Brain microvascular endothelial cell (primary cell): ENCODE measurements at regions not wholly inside any gene's neighbourhood (a gene's known extent, or its start where the extent isn't known, plus 50 kb on each side); places are given as distances from the start of the nearest gene placed in this dataset.

Experiments used
- DNase-seq: peaks from one replicate; pipeline ENCODE4 v3.0.0-alpha.2; 2020
- H3K27ac ChIP-seq: fragments of 250-450 bp; sonication (Bioruptor Pico); 2 replicates; pipeline ENCODE4 v1.5.1; 2020; ENCODE audit warnings: mild to moderate bottlenecking, moderate library complexity
- H3K27me3 ChIP-seq: fragments of 250-450 bp; sonication (Bioruptor Pico); replicated peaks from 2 replicates; pipeline ENCODE4 v1.5.1; 2020; ENCODE audit warnings: mild to moderate bottlenecking
- H3K36me3 ChIP-seq: fragments of 250-450 bp; sonication (Bioruptor Pico); replicated peaks from 2 replicates; pipeline ENCODE4 v1.5.1; 2020; ENCODE audit warnings: mild to moderate bottlenecking
- H3K4me3 ChIP-seq: 2 replicates; pipeline ENCODE4 v1.5.1; 2011; ENCODE audit warnings: low read depth, mild to moderate bottlenecking, control low read depth, low read length, moderate library complexity
- CTCF ChIP-seq: IDR thresholded peaks from 2 replicates; pipeline ENCODE4 v1.5.1; 2011; ENCODE audit warnings: low read depth, mild to moderate bottlenecking, moderate library complexity, low read length, control low read depth, inconsistent platforms; ENCODE audit errors: missing control alignments
- in situ Hi-C: cut with HindIII; loops from 2 replicates; pipeline ENCODE4 v1.10.0; 2017; ENCODE audit warnings: low sequenced_read_pairs, low pct_ligation_motif_present

- Histone ChIP-seq H3K4me3 (no peak overlapping the region), H3K27ac (no peak overlapping the region), H3K36me3 (no peaks in the 10 kb centered on the region), H3K27me3 (no peaks in the 10 kb centered on the region)
- TF ChIP-seq CTCF: no peak
- no peak for DNase-seq
- in situ Hi-C loops: no loop called here
These were observed 351.1 kb downstream of the HAO1 start for GRCh38 chr20:7589164-7589563.

DNA sequence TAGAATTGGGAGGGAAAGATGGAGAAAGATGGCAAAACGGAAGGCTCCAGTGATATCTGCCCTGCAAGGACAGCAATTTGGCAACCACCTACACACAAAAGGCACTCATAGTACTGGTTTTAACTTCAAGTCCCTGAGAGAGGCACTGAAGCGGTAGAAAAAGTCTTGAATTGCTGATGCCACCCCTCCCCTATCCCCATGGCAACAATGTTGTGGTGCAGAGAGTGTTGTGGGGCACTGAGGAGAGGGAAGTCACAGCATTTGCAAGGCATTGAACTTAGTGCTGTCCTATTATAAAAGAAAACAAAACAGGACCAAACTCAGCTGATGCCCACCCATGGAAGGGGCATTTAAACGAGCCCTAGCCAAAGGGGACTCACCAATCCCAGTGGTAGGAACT, 343.7 kb downstream of the HAO1 start:
- no peak for DNase-seq

DNA sequence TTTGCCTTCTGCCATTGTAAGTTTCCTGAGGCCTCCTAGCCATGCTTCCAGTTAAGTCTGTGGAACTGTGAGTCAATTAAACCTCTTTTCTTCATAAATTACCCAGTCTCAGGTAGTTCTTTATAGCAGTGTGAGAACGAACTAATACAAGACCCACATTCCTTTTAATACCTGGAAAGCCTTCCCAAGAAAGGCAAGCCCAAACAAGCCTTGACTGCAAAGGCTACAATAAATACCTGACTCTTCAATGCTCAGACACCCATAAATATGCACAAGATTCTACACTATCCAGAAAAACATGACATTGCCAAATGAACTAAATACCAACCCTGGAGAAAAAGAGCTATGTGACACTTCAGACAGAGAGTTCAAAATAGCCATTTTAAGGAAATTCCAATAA, 338.8 kb downstream of the HAO1 start:
- no peaks in the 10 kb centered on the region for H3K27me3 ChIP-seq
- in situ Hi-C loops: no loop called here
- DNase-seq: no peak
- no peak for TF ChIP-seq CTCF
- no peak overlapping the region for H3K27ac ChIP-seq
- H3K36me3 ChIP-seq: no peaks in the 10 kb centered on the region
- no peak overlapping the region for H3K4me3 ChIP-seq

More for the DNA sequence above, 343.7 kb downstream of the HAO1 start:
- in situ Hi-C loops: no loop called here
- Histone ChIP-seq H3K27me3 (no peaks in the 10 kb centered on the region), H3K4me3 (no peak overlapping the region), H3K36me3 (no peaks in the 10 kb centered on the region), H3K27ac (no peak overlapping the region)
- no peak for TF ChIP-seq CTCF

- Histone ChIP-seq H3K27ac (no peak overlapping the region), H3K4me3 (no peak overlapping the region), H3K27me3 (no peaks in the 10 kb centered on the region), H3K36me3 (no peaks in the 10 kb centered on the region)
- in situ Hi-C loops: no loop called here
- DNase-seq: no peak
- TF ChIP-seq CTCF: no peak
These were observed 333.3 kb downstream of the HAO1 start for GRCh38 chr20:7606941-7607340.

DNA sequence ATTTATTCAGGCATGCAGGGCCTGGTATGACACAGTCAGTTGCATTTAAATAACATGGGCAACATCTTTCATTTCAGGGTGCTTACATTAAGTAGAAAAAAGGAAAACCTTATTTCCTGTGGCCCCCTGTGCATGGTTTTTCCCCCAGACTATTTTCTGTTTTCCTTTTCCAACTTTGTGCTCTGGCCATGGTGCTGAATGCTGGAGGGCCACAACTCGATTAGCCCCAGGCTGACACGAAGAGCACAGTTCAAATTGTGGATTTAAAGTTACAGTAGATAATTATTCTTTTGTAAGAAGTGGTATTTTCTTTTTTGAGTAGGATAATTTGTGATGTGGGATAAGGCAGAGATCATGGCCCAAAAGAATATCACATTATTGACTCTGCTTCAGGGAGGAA, 332.0 kb downstream of the HAO1 start:
- no peak for DNase-seq
- no peaks in the 10 kb centered on the region for H3K27me3 ChIP-seq
- no peak for TF ChIP-seq CTCF
- H3K36me3 ChIP-seq: no peaks in the 10 kb centered on the region
- in situ Hi-C loops: no loop called here
- no peak overlapping the region for H3K4me3 ChIP-seq
- H3K27ac ChIP-seq: no peak overlapping the region

- in situ Hi-C loops: no loop called here
- H3K27me3 ChIP-seq: no peaks in the 10 kb centered on the region
- no peak for DNase-seq
- H3K36me3 ChIP-seq: no peaks in the 10 kb centered on the region
- no peak overlapping the region for H3K27ac ChIP-seq
- no peak for TF ChIP-seq CTCF
- H3K4me3 ChIP-seq: no peak overlapping the region
These were observed 331.0 kb downstream of the HAO1 start for GRCh38 chr20:7609251-7609650.
